Neuron (in vitro differentiated cells): ENCODE measurements at regions not wholly inside any gene's neighbourhood (a gene's known extent, or its start where the extent isn't known, plus 50 kb on each side); places are given as distances from the start of the nearest gene placed in this dataset.

Experiments
- H2AFZ ChIP-seq: one replicate; pipeline ENCODE4 v1.6.1; 2013; ENCODE audit warnings: low read depth, mild to moderate bottlenecking, inconsistent platforms, low read length, moderate library complexity
- H3K27me3 ChIP-seq: one replicate; pipeline ENCODE4 v1.6.1; 2013; ENCODE audit warnings: low read length; ENCODE audit not compliant: insufficient read depth
- H3K36me3 ChIP-seq: one replicate; pipeline ENCODE4 v1.6.1; 2013; ENCODE audit warnings: low read length; ENCODE audit not compliant: insufficient read depth
- H3K4me1 ChIP-seq: one replicate; pipeline ENCODE4 v1.6.1; 2013; ENCODE audit warnings: low read length; ENCODE audit not compliant: insufficient read depth
- H3K4me3 ChIP-seq: 2 replicates; pipeline ENCODE4 v1.5.1; 2013; ENCODE audit warnings: mild to moderate bottlenecking, low read length, moderate library complexity
- H3K9me3 ChIP-seq: one replicate; pipeline ENCODE4 v1.6.1; 2013; ENCODE audit warnings: low read length

DNA sequence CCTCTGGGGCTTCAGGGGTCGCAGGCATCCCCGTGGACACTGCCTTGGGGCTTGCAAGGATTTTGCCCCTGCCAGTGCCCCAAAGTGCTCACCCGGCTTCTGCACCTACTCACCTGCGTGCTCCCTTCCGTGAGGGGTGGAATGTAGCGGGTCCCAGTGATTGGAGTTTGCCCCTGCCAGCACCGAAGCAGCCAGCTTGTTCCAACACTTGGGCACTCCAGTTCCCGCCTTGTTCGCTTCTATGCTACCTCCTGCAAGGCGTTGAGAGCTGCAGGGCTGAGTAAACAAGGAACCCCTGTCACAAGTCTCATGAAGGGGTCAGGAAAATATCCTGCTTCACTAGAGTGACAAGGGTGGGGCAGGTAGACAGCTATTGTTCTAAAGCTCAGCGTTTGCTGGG, 631.5 kb downstream of the EPHA4 start:
- H3K36me3 ChIP-seq, result no peaks in the 10 kb centered on the region
- no peak overlapping the region for H3K4me3 ChIP-seq
- no peak overlapping the region for H2AFZ ChIP-seq
- H3K9me3 ChIP-seq, result no peaks in the 10 kb centered on the region
- H3K27me3 ChIP-seq, result no peaks in the 10 kb centered on the region
- no peaks in the 10 kb centered on the region for H3K4me1 ChIP-seq

GRCh38 chr2:220941683-220942082, 630.4 kb downstream of the EPHA4 start:
- no peak overlapping the region for H3K4me3 ChIP-seq
- H3K27me3 ChIP-seq, result no peaks in the 10 kb centered on the region
- H3K9me3 ChIP-seq, result no peaks in the 10 kb centered on the region
- H2AFZ ChIP-seq, result no peak overlapping the region
- no peaks in the 10 kb centered on the region for H3K36me3 ChIP-seq
- H3K4me1 ChIP-seq, result no peaks in the 10 kb centered on the region

DNA sequence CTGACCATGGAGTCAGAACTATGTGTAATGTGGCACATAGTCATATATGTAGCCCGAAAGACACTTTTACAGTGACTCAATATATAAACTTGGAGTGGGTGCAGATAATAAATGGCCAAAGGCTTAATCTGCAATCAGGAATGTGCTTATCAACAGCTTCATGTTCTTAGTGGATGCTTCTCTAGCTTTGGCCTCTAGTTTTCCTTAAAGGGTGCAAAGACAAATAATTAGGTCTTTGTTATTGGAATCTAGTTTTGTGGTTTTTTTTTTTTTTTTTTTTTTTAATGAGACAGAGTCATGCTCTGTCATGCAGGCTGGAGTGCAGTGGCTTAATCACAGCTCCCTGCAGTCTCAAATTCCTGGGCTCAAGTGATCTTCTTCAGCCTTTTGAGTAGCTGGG, 625.6 kb downstream of the EPHA4 start:
- no peaks in the 10 kb centered on the region for H3K4me1 ChIP-seq
- no peak overlapping the region for H3K4me3 ChIP-seq
- H3K9me3 ChIP-seq, result no peaks in the 10 kb centered on the region
- H3K36me3 ChIP-seq, result no peaks in the 10 kb centered on the region
- no peaks in the 10 kb centered on the region for H3K27me3 ChIP-seq
- no peak overlapping the region for H2AFZ ChIP-seq

GRCh38 chr2:220948579-220948978, 623.5 kb downstream of the EPHA4 start:
- H3K4me3 ChIP-seq, result no peak overlapping the region
- H2AFZ ChIP-seq, result no peak overlapping the region
- no peaks in the 10 kb centered on the region for H3K27me3 ChIP-seq
- no peaks in the 10 kb centered on the region for H3K9me3 ChIP-seq
- no peaks in the 10 kb centered on the region for H3K4me1 ChIP-seq
- H3K36me3 ChIP-seq, result no peaks in the 10 kb centered on the region

DNA sequence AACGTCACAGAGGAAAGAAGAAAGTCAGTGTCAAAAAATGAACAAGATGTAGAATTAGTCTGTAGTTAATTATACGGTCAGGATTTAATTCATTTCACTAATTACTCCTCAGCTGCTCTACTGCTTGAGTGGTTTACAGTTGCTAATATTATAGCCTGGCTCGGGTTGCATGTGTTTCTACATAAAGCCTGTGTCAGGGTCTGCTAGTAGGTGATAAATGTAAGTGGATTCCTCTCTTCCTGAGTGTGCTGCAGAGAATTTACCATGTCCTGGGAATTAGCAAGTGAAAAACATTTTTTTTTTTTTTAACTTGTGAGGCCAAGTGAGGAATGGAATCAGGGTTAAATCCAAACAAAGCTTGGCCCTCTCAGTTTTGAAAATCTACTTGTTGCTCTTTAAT, 622.6 kb downstream of the EPHA4 start:
- no peaks in the 10 kb centered on the region for H3K36me3 ChIP-seq
- no peaks in the 10 kb centered on the region for H3K27me3 ChIP-seq
- H3K4me1 ChIP-seq, result no peaks in the 10 kb centered on the region
- H2AFZ ChIP-seq, result no peak overlapping the region
- no peak overlapping the region for H3K4me3 ChIP-seq
- H3K9me3 ChIP-seq, result no peaks in the 10 kb centered on the region

- no peaks in the 10 kb centered on the region for H3K36me3 ChIP-seq
- no peaks in the 10 kb centered on the region for H3K9me3 ChIP-seq
- no peaks in the 10 kb centered on the region for H3K27me3 ChIP-seq
- H3K4me1 ChIP-seq, result no peaks in the 10 kb centered on the region
- H2AFZ ChIP-seq, result no peak overlapping the region
- H3K4me3 ChIP-seq, result no peak overlapping the region
These were observed 616.3 kb downstream of the EPHA4 start for GRCh38 chr2:220955776-220956175.

- Histone ChIP-seq H3K36me3 (no peaks in the 10 kb centered on the region), H3K27me3 (no peaks in the 10 kb centered on the region), H3K9me3 (no peaks in the 10 kb centered on the region), H2AFZ (no peak overlapping the region), H3K4me1 (no peaks in the 10 kb centered on the region), H3K4me3 (no peak overlapping the region)
These were observed 615.7 kb downstream of the EPHA4 start for GRCh38 chr2:220956429-220956828.

GRCh38 chr2:220959391-220959802, 612.7 kb downstream of the EPHA4 start:
- no peaks in the 10 kb centered on the region for H3K36me3 ChIP-seq
- H3K4me1 ChIP-seq, result no peaks in the 10 kb centered on the region

GRCh38 chr2:220961143-220961860, 610.8 kb downstream of the EPHA4 start:
- Histone ChIP-seq H3K36me3 (no peaks in the 10 kb centered on the region), H3K4me1 (no peaks in the 10 kb centered on the region), H3K9me3 (no peaks in the 10 kb centered on the region), H3K27me3 (no peaks in the 10 kb centered on the region), H3K4me3 (no peak overlapping the region), H2AFZ (no peak overlapping the region)

More at GRCh38 chr2:220959391-220959802, 612.7 kb downstream of the EPHA4 start:
- H3K27me3 ChIP-seq, result no peaks in the 10 kb centered on the region
- H3K9me3 ChIP-seq, result no peaks in the 10 kb centered on the region
- no peak overlapping the region for H2AFZ ChIP-seq
- no peak overlapping the region for H3K4me3 ChIP-seq

- no peaks in the 10 kb centered on the region for H3K9me3 ChIP-seq
- H2AFZ ChIP-seq, result no peak overlapping the region
- H3K4me1 ChIP-seq, result no peaks in the 10 kb centered on the region
- no peak overlapping the region for H3K4me3 ChIP-seq
- no peaks in the 10 kb centered on the region for H3K27me3 ChIP-seq
- H3K36me3 ChIP-seq, result no peaks in the 10 kb centered on the region
These were observed 609.5 kb downstream of the EPHA4 start for GRCh38 chr2:220962556-220962955.

GRCh38 chr2:220963076-220963475, 609.0 kb downstream of the EPHA4 start:
- no peaks in the 10 kb centered on the region for H3K27me3 ChIP-seq
- no peaks in the 10 kb centered on the region for H3K4me1 ChIP-seq
- H2AFZ ChIP-seq, result no peak overlapping the region
- no peaks in the 10 kb centered on the region for H3K9me3 ChIP-seq
- no peak overlapping the region for H3K4me3 ChIP-seq
- no peaks in the 10 kb centered on the region for H3K36me3 ChIP-seq

DNA sequence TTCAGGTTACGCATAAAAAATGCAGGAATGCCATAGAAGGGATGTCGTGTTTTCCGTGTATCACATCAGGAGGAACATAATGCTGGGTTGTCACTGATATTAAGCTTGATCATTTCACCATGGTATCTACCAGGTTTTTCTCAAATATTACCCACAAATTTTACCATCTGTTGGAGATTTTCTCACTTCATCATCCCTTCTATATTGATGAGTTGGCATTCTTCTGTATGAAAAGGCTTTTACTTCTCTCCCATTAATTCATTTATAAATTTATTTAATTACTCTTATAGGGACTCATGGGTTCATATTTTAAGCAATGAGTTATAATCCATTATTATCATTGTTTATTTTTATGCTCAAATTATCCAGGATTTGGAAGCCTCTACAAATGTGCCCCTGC, 608.2 kb downstream of the EPHA4 start:
- Histone ChIP-seq H3K4me1 (no peaks in the 10 kb centered on the region), H3K9me3 (no peaks in the 10 kb centered on the region), H3K4me3 (no peak overlapping the region), H2AFZ (no peak overlapping the region), H3K36me3 (no peaks in the 10 kb centered on the region), H3K27me3 (no peaks in the 10 kb centered on the region)

DNA sequence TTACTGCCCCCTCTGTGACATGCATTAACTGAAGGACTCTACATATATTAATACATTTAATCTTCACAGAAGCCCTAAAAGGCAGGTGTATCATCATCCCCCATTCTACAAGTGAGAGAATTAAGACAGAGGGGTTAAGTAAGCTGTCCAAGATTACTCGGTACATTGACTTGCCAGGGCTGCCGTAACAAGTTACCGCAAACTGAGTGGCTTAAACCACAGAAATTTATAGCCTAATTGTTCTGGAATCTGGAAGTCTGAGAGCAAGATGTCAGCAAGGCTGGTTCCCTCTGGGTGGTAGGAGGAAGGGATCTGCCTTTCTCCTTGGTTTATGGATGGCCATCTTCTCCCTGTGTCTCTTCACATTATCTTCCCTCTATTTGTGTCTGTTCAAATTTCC, 605.5 kb downstream of the EPHA4 start:
- H3K27me3 ChIP-seq, result no peaks in the 10 kb centered on the region

GRCh38 chr2:220969348-220969747, 602.8 kb downstream of the EPHA4 start:
- no peaks in the 10 kb centered on the region for H3K27me3 ChIP-seq
- no peaks in the 10 kb centered on the region for H3K4me1 ChIP-seq
- no peak overlapping the region for H2AFZ ChIP-seq
- H3K9me3 ChIP-seq, result no peaks in the 10 kb centered on the region
- H3K36me3 ChIP-seq, result no peaks in the 10 kb centered on the region
- H3K4me3 ChIP-seq, result no peak overlapping the region

More for the DNA sequence above, 605.5 kb downstream of the EPHA4 start:
- Histone ChIP-seq H3K9me3 (no peaks in the 10 kb centered on the region), H2AFZ (no peak overlapping the region), H3K36me3 (no peaks in the 10 kb centered on the region), H3K4me1 (no peaks in the 10 kb centered on the region), H3K4me3 (no peak overlapping the region)
